ENCODE measurements at regions not wholly inside any gene's neighbourhood (a gene's known extent, or its start where the extent isn't known, plus 50 kb on each side); places are given as distances from the start of the nearest gene placed in this dataset.
A peak's percentile ranks its signal among the peaks of the same experiment; 100 is the strongest.

- CTCF ChIA-PET, result no interaction called here
- DNase-seq, result no peak
- H3K27me3 ChIP-seq (replicated peaks; ENCODE audit: control insufficient read depth, insufficient read depth, low read length), result peaks cover 2% of the 10 kb centered on the region; the same call in 1 of the 2 replicates
- H3K4me1 ChIP-seq, result no peaks in the 10 kb centered on the region
- H3K9me3 Mint-ChIP-seq (ENCODE audit: unreplicated experiment), result no peaks in the 10 kb centered on the region
- no TSS peak for BruUV-seq (replicated peaks)
- no peak for TF ChIP-seq CTCF (IDR thresholded peaks at IDR 0.05; ENCODE audit: insufficient read depth in 1 of 2, low read depth in 1 of 2, low read length in 1 of 2, severe bottlenecking in 1 of 2, unreplicated experiment in 1 of 2)
- H3K27ac Mint-ChIP-seq (ENCODE audit: unreplicated experiment), result no peak overlapping the region
- H3K4me3 ChIP-seq (ENCODE audit: low read depth, low read length), result no peak overlapping the region
- intact Hi-C loops (cut with micrococcal nuclease; ENCODE audit: unreplicated experiment), result no loop called here
- no peak overlapping the region for H3K4me3 Mint-ChIP-seq (ENCODE audit: unreplicated experiment)
- no peaks in the 10 kb centered on the region for H3K4me1 Mint-ChIP-seq (ENCODE audit: low read depth, unreplicated experiment)
- H3K36me3 ChIP-seq (ENCODE audit: control insufficient read depth, insufficient read depth, low read length), result no peaks in the 10 kb centered on the region
- H3K36me3 Mint-ChIP-seq (ENCODE audit: insufficient read depth, unreplicated experiment), result no peaks in the 10 kb centered on the region
- H3K9me3 ChIP-seq, result no peaks in the 10 kb centered on the region
- POLR2A ChIA-PET, result no interaction called here
- peaks cover 21% of the 10 kb centered on the region for H3K27me3 Mint-ChIP-seq (ENCODE audit: insufficient read depth, unreplicated experiment)
These were observed 281.0 kb upstream of the FOXF1 start for GRCh38 chr16:86229283-86229682.

- no peaks in the 10 kb centered on the region for H3K9me3 Mint-ChIP-seq (ENCODE audit: unreplicated experiment)
- H3K4me3 ChIP-seq (ENCODE audit: low read depth, low read length), result no peak overlapping the region
- TF ChIP-seq CTCF (IDR thresholded peaks at IDR 0.05; ENCODE audit: insufficient read depth in 1 of 2, low read depth in 1 of 2, low read length in 1 of 2, severe bottlenecking in 1 of 2, unreplicated experiment in 1 of 2), result no peak
- H3K27ac Mint-ChIP-seq (ENCODE audit: unreplicated experiment), result no peak overlapping the region
- POLR2A ChIA-PET, result no interaction called here
- intact Hi-C loops (cut with micrococcal nuclease; ENCODE audit: unreplicated experiment), result no loop called here
- no peaks in the 10 kb centered on the region for H3K9me3 ChIP-seq
- H3K27me3 Mint-ChIP-seq (ENCODE audit: insufficient read depth, unreplicated experiment), result peaks cover 21% of the 10 kb centered on the region
- no peaks in the 10 kb centered on the region for H3K36me3 ChIP-seq (ENCODE audit: control insufficient read depth, insufficient read depth, low read length)
- peaks cover 2% of the 10 kb centered on the region; the same call in 1 of the 2 replicates for H3K27me3 ChIP-seq (replicated peaks; ENCODE audit: control insufficient read depth, insufficient read depth, low read length)
- H3K4me1 Mint-ChIP-seq (ENCODE audit: low read depth, unreplicated experiment), result no peaks in the 10 kb centered on the region
- DNase-seq, result peak in 1 of 2 experiments; percentile 14
- no peaks in the 10 kb centered on the region for H3K4me1 ChIP-seq
- CTCF ChIA-PET, result no interaction called here
- H3K4me3 Mint-ChIP-seq (ENCODE audit: unreplicated experiment), result no peak overlapping the region
- H3K36me3 Mint-ChIP-seq (ENCODE audit: insufficient read depth, unreplicated experiment), result no peaks in the 10 kb centered on the region
- no TSS peak for BruUV-seq (replicated peaks)
These were observed 280.3 kb upstream of the FOXF1 start for GRCh38 chr16:86229866-86230656.

DNA sequence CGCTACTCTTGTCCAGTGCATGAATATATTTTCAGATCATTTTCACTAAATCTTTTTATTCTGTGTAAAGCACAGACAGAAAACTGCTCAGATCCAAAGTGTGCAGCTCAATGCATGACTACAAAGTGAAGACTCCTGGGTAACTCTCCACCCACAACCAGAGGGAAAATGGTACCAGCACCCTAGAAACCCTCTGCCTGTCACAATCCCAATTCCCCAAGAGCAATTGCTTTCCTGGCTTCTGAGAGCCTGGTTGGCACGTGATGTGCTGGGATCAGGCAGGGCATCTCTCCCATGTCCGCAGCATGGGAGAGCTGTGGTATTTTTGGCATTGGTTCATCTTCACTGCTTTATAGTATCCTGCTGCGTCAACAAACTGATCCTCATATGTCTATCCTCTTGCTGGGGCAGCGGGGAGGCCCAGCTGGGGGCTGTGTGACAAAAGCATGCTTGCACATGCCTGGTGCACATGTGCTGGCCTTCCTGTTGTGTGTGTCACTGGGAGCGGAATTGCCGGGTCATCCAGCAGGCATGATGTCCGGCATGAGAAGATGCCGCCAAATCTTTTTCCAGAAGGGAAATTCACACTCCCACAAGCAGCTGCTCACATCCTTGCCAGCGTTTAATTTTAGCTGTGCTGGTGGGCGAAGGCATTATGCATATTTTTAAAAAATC lies 278.9 kb upstream of the FOXF1 start:
- ChIA-PET POLR2A (no interaction called here), CTCF (no interaction called here)
- no peak for TF ChIP-seq CTCF (IDR thresholded peaks at IDR 0.05; ENCODE audit: insufficient read depth in 1 of 2, low read depth in 1 of 2, low read length in 1 of 2, severe bottlenecking in 1 of 2, unreplicated experiment in 1 of 2)
- H3K4me3 ChIP-seq (ENCODE audit: low read depth, low read length), result no peak overlapping the region
- H3K4me1 ChIP-seq, result no peaks in the 10 kb centered on the region
- Mint-ChIP-seq H3K36me3 (ENCODE audit: insufficient read depth, unreplicated experiment) (no peaks in the 10 kb centered on the region), H3K27ac (ENCODE audit: unreplicated experiment) (no peak overlapping the region), H3K27me3 (ENCODE audit: insufficient read depth, unreplicated experiment) (peaks cover 17% of the 10 kb centered on the region), H3K4me3 (ENCODE audit: unreplicated experiment) (no peak overlapping the region), H3K9me3 (ENCODE audit: unreplicated experiment) (no peaks in the 10 kb centered on the region), H3K4me1 (ENCODE audit: low read depth, unreplicated experiment) (no peaks in the 10 kb centered on the region)
- intact Hi-C loops (cut with micrococcal nuclease; ENCODE audit: unreplicated experiment), result no loop called here
- peak in 1 of 2 experiments; percentile 15 for DNase-seq
- H3K36me3 ChIP-seq (ENCODE audit: control insufficient read depth, insufficient read depth, low read length), result no peaks in the 10 kb centered on the region
- H3K9me3 ChIP-seq, result no peaks in the 10 kb centered on the region
- peaks cover 2% of the 10 kb centered on the region; the same call in 1 of the 2 replicates for H3K27me3 ChIP-seq (replicated peaks; ENCODE audit: control insufficient read depth, insufficient read depth, low read length)
- no TSS peak for BruUV-seq (replicated peaks)
